H1 (cell line): ENCODE measurements at regions not wholly inside any gene's neighbourhood (a gene's known extent, or its start where the extent isn't known, plus 50 kb on each side); places are given as distances from the start of the nearest gene placed in this dataset.

Experiments
- CTCF ChIA-PET: fragments of 300-600 bp; sonication (Branson Sonifier 250); formaldehyde crosslinking; loops from one replicate; lab custom pipeline; 2021; ENCODE audit not compliant: partially characterized antibody; lab: Charles Lee
- POLR2A ChIA-PET: fragments of 300-600 bp; sonication (Branson Sonifier 250); formaldehyde crosslinking; loops from one replicate; lab custom pipeline; 2021; ENCODE audit warnings: inconsistent platforms; ENCODE audit not compliant: partially characterized antibody; lab: Charles Lee
- DNase-seq, 2 experiments: peaks; one replicate each; pipeline versions ENCODE4 v3.0.0 to v3.0.0-alpha.2; 2010 to 2022; ENCODE audit warnings: low spot score in 2 of 2, low read depth in 1 of 2, mixed read lengths in 1 of 2
- FAIRE-seq: peaks from 2 replicates; lab custom pipeline; 2011; peaks lifted over from hg19 to GRCh38; lab: Jason Lieb, UNC
- H2AFZ ChIP-seq: 2 replicates; pipeline ENCODE4 v1.8.1; 2012; ENCODE audit warnings: low read length, inconsistent platforms
- H2AK5ac ChIP-seq: 2 replicates; pipeline ENCODE4 v1.6.1; 2013; ENCODE audit warnings: low read depth, low read length
- H2BK120ac ChIP-seq: replicated peaks from 2 replicates; pipeline ENCODE3; 2013; ENCODE audit warnings: low read depth, low read length, inconsistent platforms
- H2BK12ac ChIP-seq: 2 replicates; pipeline ENCODE4 v1.6.1; 2013; ENCODE audit warnings: low read depth, low read length
- H2BK15ac ChIP-seq: 2 replicates; pipeline ENCODE4 v1.6.1; 2013; ENCODE audit warnings: low read length
- H2BK20ac ChIP-seq: 2 replicates; pipeline ENCODE4 v1.6.1; 2013; ENCODE audit warnings: low read length
- H2BK5ac ChIP-seq: 2 replicates; pipeline ENCODE4 v1.6.1; 2013; ENCODE audit warnings: low read depth, low read length
- H3K14ac ChIP-seq: 2 replicates; pipeline ENCODE4 v1.6.1; 2013; ENCODE audit warnings: inconsistent platforms; ENCODE audit not compliant: insufficient read length
- H3K18ac ChIP-seq: 2 replicates; pipeline ENCODE4 v1.6.1; 2013; ENCODE audit warnings: low read length; ENCODE audit errors: extremely low read depth
- H3K23ac ChIP-seq: 2 replicates; pipeline ENCODE4 v1.6.1; 2013; ENCODE audit warnings: inconsistent platforms; ENCODE audit not compliant: insufficient read length
- H3K23me2 ChIP-seq: 2 replicates; pipeline ENCODE4 v1.6.1; 2013; ENCODE audit warnings: low read depth, low read length
- H3K27ac ChIP-seq: 2 replicates; pipeline ENCODE4 v1.6.1; 2011; ENCODE audit warnings: low read depth, low read length, inconsistent platforms
- H3K27me3 ChIP-seq, 4 experiments: replicated peaks in 1 of 4; 1 replicate in 1 of 4; 2 replicates in 3 of 4; pipeline versions ENCODE4 v1.6.1 to v1.8.1; 2011 to 2013; ENCODE audit warnings: low read length in 3 of 4, mild to moderate bottlenecking in 3 of 4, inconsistent platforms in 2 of 4, mixed read lengths in 2 of 4, moderate library complexity in 1 of 4; ENCODE audit not compliant: control insufficient read depth in 3 of 4, insufficient read depth in 3 of 4; ENCODE audit errors: extremely low read depth in 1 of 4
- H3K36me3 ChIP-seq, 4 experiments: 2 replicates each; pipeline versions ENCODE4 v1.6.1 to v1.8.1; 2011 to 2013; ENCODE audit warnings: mild to moderate bottlenecking in 4 of 4, low read length in 3 of 4, moderate library complexity in 2 of 4, control low read depth in 1 of 4, inconsistent platforms in 1 of 4; ENCODE audit not compliant: insufficient read depth in 4 of 4, control insufficient read depth in 2 of 4
- H3K4ac ChIP-seq: replicated peaks from 2 replicates; pipeline ENCODE3; 2013; ENCODE audit warnings: low read length, low read depth, mixed read lengths, inconsistent platforms; ENCODE audit not compliant: insufficient read length
- H3K4me1 ChIP-seq, 4 experiments: replicated peaks in 1 of 4; 1 replicate in 1 of 4; 2 replicates in 3 of 4; pipeline versions ENCODE4 v1.6.1 to v1.8.1; 2011 to 2013; ENCODE audit warnings: low read length in 3 of 4, inconsistent platforms in 2 of 4, mixed read lengths in 1 of 4; ENCODE audit not compliant: insufficient read depth in 4 of 4, control insufficient read depth in 3 of 4
- H3K4me2 ChIP-seq, 2 experiments: 2 replicates each; pipeline versions ENCODE4 v1.6.1 to v1.8.1; 2011 to 2013; ENCODE audit warnings: low read depth in 2 of 2, low read length in 2 of 2, control low read depth in 1 of 2, inconsistent platforms in 1 of 2, mild to moderate bottlenecking in 1 of 2; ENCODE audit not compliant: insufficient read depth in 1 of 2
- H3K4me3 ChIP-seq, 4 experiments: fragments of 200-600, 300-600 bp in 1 of 4; sonication (generic), shearing (Covaris generic), sonication (Bioruptor Twin) in 1 of 4; 2 replicates each; pipeline versions ENCODE4 v1.5.1 to v1.8.1; 2011 to 2016; ENCODE audit warnings: low read length in 4 of 4, low read depth in 3 of 4, control low read depth in 2 of 4, inconsistent platforms in 2 of 4, mild to moderate bottlenecking in 2 of 4, mixed read lengths in 1 of 4, moderate library complexity in 1 of 4; ENCODE audit not compliant: insufficient read depth in 2 of 4; ENCODE audit errors: extremely low read depth in 1 of 4
- H3K56ac ChIP-seq: replicated peaks from 2 replicates; pipeline ENCODE3; 2013; ENCODE audit warnings: low read depth, mild to moderate bottlenecking, mixed read lengths, low read length, inconsistent platforms; ENCODE audit not compliant: insufficient read length
- H3K79me1 ChIP-seq: 2 replicates; pipeline ENCODE4 v1.6.1; 2013; ENCODE audit warnings: low read depth, low read length, control low read depth
- H3K79me2 ChIP-seq, 2 experiments: 2 replicates each; pipeline versions ENCODE4 v1.6.1 to v1.8.1; 2012 to 2013; ENCODE audit warnings: low read length in 2 of 2, mild to moderate bottlenecking in 2 of 2, inconsistent platforms in 1 of 2; ENCODE audit not compliant: insufficient read depth in 2 of 2, control insufficient read depth in 1 of 2
- H3K9ac ChIP-seq, 4 experiments: replicated peaks in 1 of 4; 1 replicate in 1 of 4; 2 replicates in 3 of 4; pipeline versions ENCODE4 v1.6.1 to v1.8.1; 2011 to 2013; ENCODE audit warnings: low read depth in 3 of 4, low read length in 3 of 4, control low read depth in 2 of 4, mild to moderate bottlenecking in 2 of 4, moderate library complexity in 2 of 4, inconsistent platforms in 1 of 4; ENCODE audit errors: extremely low read depth in 1 of 4
- H3K9me3 ChIP-seq, 2 experiments: 2 replicates each; pipeline versions ENCODE4 v1.6.1 to v1.8.1; 2012 to 2013; ENCODE audit warnings: mild to moderate bottlenecking in 2 of 2, moderate library complexity in 2 of 2, control low read depth in 1 of 2, inconsistent platforms in 1 of 2, low read depth in 1 of 2, low read length in 1 of 2, mixed read lengths in 1 of 2; ENCODE audit not compliant: insufficient read depth in 2 of 2
- H4K20me1 ChIP-seq, 2 experiments: replicated peaks in 1 of 2; 2 replicates each; pipeline versions ENCODE3 to v1.8.1; 2011 to 2013; ENCODE audit warnings: inconsistent platforms in 2 of 2, low read length in 2 of 2, mild to moderate bottlenecking in 1 of 2; ENCODE audit not compliant: insufficient read depth in 2 of 2, control insufficient read depth in 1 of 2
- H4K5ac ChIP-seq: 2 replicates; pipeline ENCODE4 v1.6.1; 2013; ENCODE audit warnings: low read length, low read depth, mixed read lengths, inconsistent platforms; ENCODE audit not compliant: insufficient read length
- H4K8ac ChIP-seq: 2 replicates; pipeline ENCODE4 v1.8.0; 2013; ENCODE audit warnings: mild to moderate bottlenecking, moderate library complexity, low read length, inconsistent platforms; ENCODE audit not compliant: insufficient read depth; ENCODE audit errors: extremely low read depth
- H4K91ac ChIP-seq: replicated peaks from 2 replicates; pipeline ENCODE3; 2013; ENCODE audit warnings: low read length, mixed read lengths, inconsistent platforms; ENCODE audit not compliant: insufficient read length
- ASH2L ChIP-seq: fragments of 200-600, 300-600 bp; sonication (generic); IDR thresholded peaks from one replicate; pipeline ENCODE4 v1.7.1; 2017; ENCODE audit warnings: low read length
- ATF2 ChIP-seq: IDR thresholded peaks from 2 replicates; pipeline ENCODE4 v1.6.1; 2012; ENCODE audit warnings: low read length, inconsistent platforms
- BCL11A ChIP-seq, 2 experiments: IDR thresholded peaks; one replicate each; pipeline ENCODE4 v1.6.1; 2011; ENCODE audit warnings: low read depth in 2 of 2, low read length in 2 of 2, mild to moderate bottlenecking in 2 of 2
- CHD2 ChIP-seq: IDR thresholded peaks from 2 replicates; pipeline ENCODE4 v1.6.1; 2012; ENCODE audit warnings: low read length, improper control_type of control experiment
- GABPA ChIP-seq: IDR thresholded peaks from 2 replicates; pipeline ENCODE4 v1.6.1; 2011; ENCODE audit warnings: mild to moderate bottlenecking, low read length, moderate library complexity, borderline replicate concordance; ENCODE audit not compliant: insufficient read depth
- JUN ChIP-seq: IDR thresholded peaks from 2 replicates; pipeline ENCODE4 v1.6.1; 2011; ENCODE audit warnings: low read depth, mild to moderate bottlenecking, improper control_type of control experiment, low read length
- RFX5 ChIP-seq: IDR thresholded peaks from 2 replicates; pipeline ENCODE4 v1.6.1; 2011; ENCODE audit warnings: low read depth, low read length, improper control_type of control experiment, borderline replicate concordance
- RXRA ChIP-seq: IDR thresholded peaks from 2 replicates; pipeline ENCODE4 v1.6.1; 2011; ENCODE audit warnings: low read depth, mild to moderate bottlenecking, low read length, moderate library complexity; ENCODE audit not compliant: insufficient read depth
- SP1 ChIP-seq: IDR thresholded peaks from 2 replicates; pipeline ENCODE4 v1.6.1; 2011; ENCODE audit warnings: low read depth, low read length
- SRF ChIP-seq: IDR thresholded peaks from 2 replicates; pipeline ENCODE4 v1.6.1; 2011; ENCODE audit warnings: mild to moderate bottlenecking, low read depth, low read length, moderate library complexity
- TAF1 ChIP-seq: IDR thresholded peaks from 2 replicates; pipeline ENCODE4 v1.6.1; 2011; ENCODE audit warnings: mild to moderate bottlenecking, low read depth, low read length
- TBP ChIP-seq: IDR thresholded peaks from 2 replicates; pipeline ENCODE4 v1.6.1; 2011; ENCODE audit warnings: low read depth, low read length, improper control_type of control experiment
- TCF12 ChIP-seq: IDR thresholded peaks from 2 replicates; pipeline ENCODE4 v1.6.1; 2011; ENCODE audit warnings: low read depth, mild to moderate bottlenecking, low read length
- WGBS, 2 experiments: shearing (Covaris generic) in 1 of 2; methylation state at CpG; one replicate each; pipeline versions ENCODE4 v1.1.6 to v1.1.7; 2013 to 2015; ENCODE audit warnings: low lambda C conversion rate in 2 of 2, mixed read lengths in 2 of 2, inconsistent platforms in 1 of 2, low coverage in 1 of 2, missing lambda C conversion rate in 1 of 2; ENCODE audit not compliant: insufficient replicate concordance in 2 of 2, insufficient coverage in 1 of 2, insufficient read length in 1 of 2; ENCODE audit errors: extremely low coverage in 1 of 2, missing lambda C conversion rate in 1 of 2; 5-methylcytosine and 5-hydroxymethylcytosine counted together

- Histone ChIP-seq H3K36me3 (no peaks in the 10 kb centered on the region), H3K4me1 (no peaks in the 10 kb centered on the region), H2BK20ac (no peak overlapping the region), H3K4me2 (no peak overlapping the region), H3K23me2 (no peaks in the 10 kb centered on the region), H3K4ac (no peak overlapping the region), H4K91ac (no peak overlapping the region), H3K27me3 (no peaks in the 10 kb centered on the region), H3K79me2 (no peaks in the 10 kb centered on the region), H3K23ac (no peak overlapping the region), H3K18ac (no peak overlapping the region), H3K27ac (no peak overlapping the region), H2BK12ac (no peak overlapping the region), H3K4me3 (no peak overlapping the region), H2BK15ac (no peak overlapping the region), H2AK5ac (no peak overlapping the region), H4K8ac (no peak overlapping the region; the same call in 1 of the 2 replicates), H3K56ac (no peak overlapping the region), H4K5ac (no peak overlapping the region), H2BK120ac (no peak overlapping the region), H2AFZ (no peak overlapping the region), H2BK5ac (no peak overlapping the region), H3K9me3 (no peaks in the 10 kb centered on the region), H3K14ac (no peak overlapping the region), H3K79me1 (no peaks in the 10 kb centered on the region), H3K9ac (0 out of 7 replicates have a peak overlapping the region, but pooled peaks of 1 of the 4 experiments have one; percentile 21), H4K20me1 (no peaks in the 10 kb centered on the region)
- CTCF ChIA-PET = no interaction called here
- FAIRE-seq = no peak
- 90% methylated on average over 10 of the region's 10 CpGs; no CpG with 5 or more reads in 1 of the 2 experiments for WGBS, 2 experiments
- POLR2A ChIA-PET = no interaction called here
- DNase-seq = peak in 1 of 2 experiments; percentile 41
- no peak for TF ChIP-seq ATF2
- TF ChIP-seq TCF12 = no peak
- TF ChIP-seq CHD2 = no peak
- no peak for TF ChIP-seq TAF1
- no peak for TF ChIP-seq RXRA
- no peak for TF ChIP-seq JUN
- TF ChIP-seq BCL11A (IDR thresholded peaks at IDR 0.05; ENCODE audit: low read depth in 2 of 2, low read length in 2 of 2) = no peak
- no peak for TF ChIP-seq ASH2L
- no peak for TF ChIP-seq SP1
- no peak for TF ChIP-seq RFX5
- no peak for TF ChIP-seq TBP
- TF ChIP-seq SRF = no peak
- no peak for TF ChIP-seq GABPA
Measured at GRCh38 chr6:3643921-3644738, 107.4 kb downstream of the PXDC1 start.
